GM12892 (cell line): ENCODE measurements at regions not wholly inside any gene's neighbourhood (a gene's known extent, or its start where the extent isn't known, plus 50 kb on each side); places are given as distances from the start of the nearest gene placed in this dataset.

Source experiments
- DNase-seq: peaks from one replicate; pipeline ENCODE4 v3.0.0; 2011; ENCODE audit not compliant: insufficient read length
- FAIRE-seq: peaks from 2 replicates; lab custom pipeline; 2011; peaks lifted over from hg19 to GRCh38; lab: Jason Lieb, UNC
- POLR2A ChIP-seq: IDR thresholded peaks from 2 replicates; pipeline ENCODE4 v1.6.1; 2011; ENCODE audit warnings: low read depth, low read length, control low read depth
- POLR2AphosphoS5 ChIP-seq: IDR thresholded peaks from 2 replicates; pipeline ENCODE4 v1.6.1; 2011; ENCODE audit warnings: low read depth, low read length, control low read depth
- TAF1 ChIP-seq: IDR thresholded peaks from 2 replicates; pipeline ENCODE4 v1.6.1; 2011; ENCODE audit warnings: low read depth, mild to moderate bottlenecking, control low read depth, low read length, borderline replicate concordance

DNA sequence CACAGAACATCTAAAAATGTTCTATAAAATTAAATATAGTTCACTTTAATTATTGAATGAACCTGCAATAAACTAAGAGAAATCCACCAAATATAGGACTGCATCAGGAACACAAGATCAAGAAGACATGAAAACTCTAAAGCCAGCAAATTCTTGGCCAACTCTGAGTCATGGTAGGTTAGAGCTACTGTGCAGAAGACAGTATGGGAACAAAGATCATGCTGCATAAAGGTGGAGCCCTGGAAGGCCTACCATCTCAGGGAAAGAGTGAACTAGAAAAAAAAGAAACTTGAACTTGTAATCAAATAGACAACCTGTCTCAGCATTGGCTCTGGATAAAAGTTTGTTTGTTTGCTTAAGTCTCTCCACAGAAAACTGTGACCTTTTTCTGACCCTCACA, 66.9 kb upstream of the CNOT2 start:
- FAIRE-seq, result no peak
- no peak for DNase-seq
- no peak for TF ChIP-seq POLR2A
- TF ChIP-seq POLR2AphosphoS5, result no peak
- no peak for TF ChIP-seq TAF1

DNA sequence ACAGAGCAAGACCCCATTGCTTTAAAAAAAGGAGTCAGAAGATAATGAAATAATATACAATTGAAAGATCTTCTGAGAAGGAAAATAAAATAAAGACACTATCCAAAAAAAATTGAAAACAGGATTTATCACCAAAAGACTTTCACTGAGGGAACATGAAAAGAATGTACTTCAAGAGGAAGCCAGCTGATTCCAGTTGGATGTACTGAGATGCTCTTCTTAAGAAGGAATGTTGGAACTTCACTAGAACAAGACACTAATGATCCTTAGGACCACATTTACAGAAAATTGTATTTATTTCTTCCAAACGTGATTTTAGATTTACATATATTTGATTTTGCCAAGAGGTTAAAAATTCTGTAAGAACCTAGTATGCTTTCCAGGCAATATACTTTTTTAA, 65.6 kb upstream of the CNOT2 start:
- TF ChIP-seq TAF1 (no peak), POLR2A (no peak), POLR2AphosphoS5 (no peak)
- FAIRE-seq, result no peak
- DNase-seq, result no peak

- no peak for TF ChIP-seq TAF1
- TF ChIP-seq POLR2AphosphoS5, result no peak
- no peak for TF ChIP-seq POLR2A
- DNase-seq (no peak), FAIRE-seq (peak; percentile 46)
Measured at GRCh38 chr12:70178038-70178437, 65.2 kb upstream of the CNOT2 start.

DNA sequence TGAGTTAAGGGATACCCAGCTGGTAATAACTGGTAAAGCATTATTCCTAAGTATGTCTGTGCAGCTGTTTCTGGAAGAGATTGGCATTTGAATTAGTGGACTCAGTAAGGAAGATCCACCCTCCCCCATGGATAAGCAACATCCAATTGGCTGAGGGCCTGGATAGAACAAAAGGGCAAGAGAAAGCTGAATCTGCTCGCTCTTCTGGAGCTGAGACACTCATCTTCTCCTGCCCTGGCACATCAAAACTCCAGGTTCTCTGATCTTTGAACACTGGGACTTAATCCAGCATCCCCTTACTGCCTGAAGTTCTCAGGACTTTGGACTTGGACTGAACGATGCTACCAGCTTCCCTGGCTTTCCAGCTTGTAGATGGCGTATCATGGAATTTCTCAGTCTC, 63.1 kb upstream of the CNOT2 start:
- TF ChIP-seq TAF1, result no peak
- no peak for TF ChIP-seq POLR2A
- no peak for TF ChIP-seq POLR2AphosphoS5
- no peak for DNase-seq
- no peak for FAIRE-seq

DNA sequence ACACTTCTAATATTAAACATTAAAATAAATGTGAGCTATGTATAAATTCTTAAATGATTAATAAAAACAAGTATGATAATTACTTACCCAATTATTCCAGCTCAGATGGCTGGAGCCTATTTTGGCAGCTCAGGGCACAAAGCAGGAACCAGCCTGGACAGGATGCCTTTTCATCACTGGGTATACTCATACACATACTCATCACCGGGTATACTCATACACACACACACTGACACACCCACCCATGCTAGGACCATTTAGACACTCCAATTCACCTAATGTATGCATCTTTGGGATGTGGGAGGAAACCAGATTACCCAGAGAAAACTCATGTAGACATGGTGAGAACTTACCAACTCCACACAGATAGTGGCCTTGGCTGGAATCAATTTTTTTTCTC, 57.9 kb upstream of the CNOT2 start:
- TF ChIP-seq POLR2AphosphoS5 (no peak), POLR2A (no peak), TAF1 (no peak)
- DNase-seq (no peak), FAIRE-seq (no peak)

DNA sequence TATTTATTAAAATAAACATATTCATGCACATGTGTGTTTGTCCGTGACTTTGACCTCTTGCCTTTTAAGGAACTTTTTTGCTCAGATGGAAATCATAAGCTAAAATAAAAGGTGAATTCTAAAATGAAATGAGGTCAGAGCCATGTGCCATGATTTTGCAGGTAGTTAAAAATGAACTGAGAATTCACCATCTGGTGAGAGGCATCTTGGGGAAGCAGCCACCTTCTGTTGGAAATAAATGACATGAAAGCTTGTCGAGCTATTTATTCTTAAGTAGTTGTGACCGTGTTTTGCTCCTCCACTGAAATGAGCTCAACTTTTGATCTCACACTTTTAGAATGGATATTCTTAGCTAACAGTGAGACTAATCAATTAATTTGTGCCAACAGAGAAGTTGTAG, 56.8 kb upstream of the CNOT2 start:
- DNase-seq, result no peak
- no peak for FAIRE-seq
- TF ChIP-seq POLR2A, result no peak
- no peak for TF ChIP-seq POLR2AphosphoS5
- TF ChIP-seq TAF1, result no peak

GRCh38 chr12:70190262-70191010, 52.8 kb upstream of the CNOT2 start:
- no peak for DNase-seq
- no peak for FAIRE-seq
- no peak for TF ChIP-seq POLR2AphosphoS5
- no peak for TF ChIP-seq TAF1
- TF ChIP-seq POLR2A, result no peak
